HL-60 (cell line): ENCODE measurements at regions not wholly inside any gene's neighbourhood (a gene's known extent, or its start where the extent isn't known, plus 50 kb on each side); places are given as distances from the start of the nearest gene placed in this dataset.

Experiments used
- GABPA ChIP-seq: IDR thresholded peaks from 2 replicates; pipeline ENCODE4 v1.6.1; 2012; ENCODE audit warnings: low read depth
- POLR2AphosphoS5 ChIP-seq: IDR thresholded peaks from 2 replicates; pipeline ENCODE4 v1.6.1; 2012; ENCODE audit warnings: low read depth
- SPI1 ChIP-seq: IDR thresholded peaks from 2 replicates; pipeline ENCODE4 v1.6.1; 2012; ENCODE audit warnings: low read depth, mild to moderate bottlenecking, borderline replicate concordance
- TF ChIP-seq, protein P1 (sequence below): IDR thresholded peaks from one replicate; pipeline ENCODE4 v1.5.1; 2011; ENCODE audit warnings: low read length, control low read depth, inconsistent platforms; ENCODE audit not compliant: insufficient read depth
- TF ChIP-seq, protein P2 (sequence below): IDR thresholded peaks from 2 replicates; pipeline ENCODE4 v1.6.1; 2012; ENCODE audit warnings: low read depth; ENCODE audit not compliant: insufficient replicate concordance

DNA sequence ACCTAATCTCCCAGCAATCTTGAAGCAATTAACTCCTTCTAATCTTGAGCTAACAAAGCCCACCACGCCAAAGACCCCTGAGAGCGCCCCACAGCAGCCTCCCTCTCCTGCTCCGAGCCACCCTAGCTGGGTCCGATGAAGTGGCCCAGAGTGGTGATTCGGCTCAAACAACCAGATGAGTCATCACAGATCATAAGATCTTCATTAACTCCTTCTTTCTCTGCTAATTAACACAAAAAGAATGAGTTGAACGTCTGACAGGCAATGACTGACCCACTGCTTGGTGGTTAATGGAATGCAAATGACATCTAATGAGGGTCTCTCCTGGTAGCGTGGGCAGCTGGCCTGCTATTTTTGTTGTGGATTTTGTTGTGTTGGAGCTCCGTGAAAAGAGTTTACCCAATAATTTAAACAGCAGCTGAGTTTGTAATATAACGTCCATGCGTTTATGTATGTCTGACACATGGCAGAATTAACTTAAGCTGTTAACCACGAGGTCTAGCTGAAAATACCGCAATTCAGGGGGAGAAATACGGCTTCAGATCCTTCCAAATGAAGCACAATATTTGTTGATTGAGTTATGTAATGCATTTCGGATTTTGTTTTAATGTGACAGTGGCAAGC lies 161.4 kb downstream of the RAB11FIP2 start:
- TF ChIP-seq, protein P1, sequence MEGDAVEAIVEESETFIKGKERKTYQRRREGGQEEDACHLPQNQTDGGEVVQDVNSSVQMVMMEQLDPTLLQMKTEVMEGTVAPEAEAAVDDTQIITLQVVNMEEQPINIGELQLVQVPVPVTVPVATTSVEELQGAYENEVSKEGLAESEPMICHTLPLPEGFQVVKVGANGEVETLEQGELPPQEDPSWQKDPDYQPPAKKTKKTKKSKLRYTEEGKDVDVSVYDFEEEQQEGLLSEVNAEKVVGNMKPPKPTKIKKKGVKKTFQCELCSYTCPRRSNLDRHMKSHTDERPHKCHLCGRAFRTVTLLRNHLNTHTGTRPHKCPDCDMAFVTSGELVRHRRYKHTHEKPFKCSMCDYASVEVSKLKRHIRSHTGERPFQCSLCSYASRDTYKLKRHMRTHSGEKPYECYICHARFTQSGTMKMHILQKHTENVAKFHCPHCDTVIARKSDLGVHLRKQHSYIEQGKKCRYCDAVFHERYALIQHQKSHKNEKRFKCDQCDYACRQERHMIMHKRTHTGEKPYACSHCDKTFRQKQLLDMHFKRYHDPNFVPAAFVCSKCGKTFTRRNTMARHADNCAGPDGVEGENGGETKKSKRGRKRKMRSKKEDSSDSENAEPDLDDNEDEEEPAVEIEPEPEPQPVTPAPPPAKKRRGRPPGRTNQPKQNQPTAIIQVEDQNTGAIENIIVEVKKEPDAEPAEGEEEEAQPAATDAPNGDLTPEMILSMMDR, result no peak
- TF ChIP-seq POLR2AphosphoS5, result no peak
- TF ChIP-seq, protein P2, sequence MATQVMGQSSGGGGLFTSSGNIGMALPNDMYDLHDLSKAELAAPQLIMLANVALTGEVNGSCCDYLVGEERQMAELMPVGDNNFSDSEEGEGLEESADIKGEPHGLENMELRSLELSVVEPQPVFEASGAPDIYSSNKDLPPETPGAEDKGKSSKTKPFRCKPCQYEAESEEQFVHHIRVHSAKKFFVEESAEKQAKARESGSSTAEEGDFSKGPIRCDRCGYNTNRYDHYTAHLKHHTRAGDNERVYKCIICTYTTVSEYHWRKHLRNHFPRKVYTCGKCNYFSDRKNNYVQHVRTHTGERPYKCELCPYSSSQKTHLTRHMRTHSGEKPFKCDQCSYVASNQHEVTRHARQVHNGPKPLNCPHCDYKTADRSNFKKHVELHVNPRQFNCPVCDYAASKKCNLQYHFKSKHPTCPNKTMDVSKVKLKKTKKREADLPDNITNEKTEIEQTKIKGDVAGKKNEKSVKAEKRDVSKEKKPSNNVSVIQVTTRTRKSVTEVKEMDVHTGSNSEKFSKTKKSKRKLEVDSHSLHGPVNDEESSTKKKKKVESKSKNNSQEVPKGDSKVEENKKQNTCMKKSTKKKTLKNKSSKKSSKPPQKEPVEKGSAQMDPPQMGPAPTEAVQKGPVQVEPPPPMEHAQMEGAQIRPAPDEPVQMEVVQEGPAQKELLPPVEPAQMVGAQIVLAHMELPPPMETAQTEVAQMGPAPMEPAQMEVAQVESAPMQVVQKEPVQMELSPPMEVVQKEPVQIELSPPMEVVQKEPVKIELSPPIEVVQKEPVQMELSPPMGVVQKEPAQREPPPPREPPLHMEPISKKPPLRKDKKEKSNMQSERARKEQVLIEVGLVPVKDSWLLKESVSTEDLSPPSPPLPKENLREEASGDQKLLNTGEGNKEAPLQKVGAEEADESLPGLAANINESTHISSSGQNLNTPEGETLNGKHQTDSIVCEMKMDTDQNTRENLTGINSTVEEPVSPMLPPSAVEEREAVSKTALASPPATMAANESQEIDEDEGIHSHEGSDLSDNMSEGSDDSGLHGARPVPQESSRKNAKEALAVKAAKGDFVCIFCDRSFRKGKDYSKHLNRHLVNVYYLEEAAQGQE, result no peak
- TF ChIP-seq SPI1, result no peak
- TF ChIP-seq GABPA, result no peak
